AG10803 (cell line): ENCODE measurements at regions not wholly inside any gene's neighbourhood (a gene's known extent, or its start where the extent isn't known, plus 50 kb on each side); places are given as distances from the start of the nearest gene placed in this dataset.

Experiments used
- DNase-seq: peaks from one replicate; pipeline ENCODE4 v3.0.0; 2010; ENCODE audit warnings: low read depth
- H3K4me3 ChIP-seq: 2 replicates; pipeline ENCODE4 v1.5.1; 2011; ENCODE audit warnings: mild to moderate bottlenecking, low read length, control low read depth
- CTCF ChIP-seq: conservative IDR thresholded peaks from 2 replicates; pipeline ENCODE4 v1.5.1; 2011; ENCODE audit warnings: mild to moderate bottlenecking, low read length, control low read depth, inconsistent platforms

- DNase-seq: peak; percentile 70
- TF ChIP-seq CTCF: no peak
- no peak overlapping the region for H3K4me3 ChIP-seq
These were observed 254.5 kb downstream of the AHR start for GRCh38 chr7:17552952-17553351.

- DNase-seq: no peak
- H3K4me3 ChIP-seq: no peak overlapping the region
- no peak for TF ChIP-seq CTCF
These were observed 256.0 kb downstream of the AHR start for GRCh38 chr7:17554341-17555015.

- TF ChIP-seq CTCF: no peak
- no peak overlapping the region for H3K4me3 ChIP-seq
- DNase-seq: no peak
These were observed 257.9 kb downstream of the AHR start for GRCh38 chr7:17556247-17556956.

- peak; percentile 60 for DNase-seq
- TF ChIP-seq CTCF: no peak
- H3K4me3 ChIP-seq: no peak overlapping the region
These were observed 258.8 kb downstream of the AHR start for GRCh38 chr7:17557251-17557671.

- H3K4me3 ChIP-seq: no peak overlapping the region
- no peak for TF ChIP-seq CTCF
- no peak for DNase-seq
These were observed 259.7 kb downstream of the AHR start for GRCh38 chr7:17558135-17558534.

GRCh38 chr7:17558558-17559332 lies 260.3 kb downstream of the AHR start:
- no peak for TF ChIP-seq CTCF
- no peak overlapping the region for H3K4me3 ChIP-seq
- peak; percentile 29 for DNase-seq
